Endothelial cell of umbilical vein (primary cell): ENCODE measurements at regions not wholly inside any gene's neighbourhood (a gene's known extent, or its start where the extent isn't known, plus 50 kb on each side); places are given as distances from the start of the nearest gene placed in this dataset.

ENCODE experiments used
- BruUV-seq: library from RNA; stranded (reverse); fragments of 400-500 nt; replicated peaks from 2 replicates; lab custom pipeline; 2021; lab: Mats Ljungman, UMichigan
- CTCF ChIA-PET: fragments of 300-600, 350-600 bp; sonication (Branson Sonifier 250); formaldehyde crosslinking; loops from one replicate; lab custom pipeline; 2021; ENCODE audit warnings: antibody characterized with exemption, inconsistent platforms; lab: Charles Lee
- POLR2A ChIA-PET: fragments of 300-600, 350-600 bp; sonication (Branson Sonifier 250); formaldehyde crosslinking; loops from one replicate; lab custom pipeline; 2021; ENCODE audit warnings: antibody characterized with exemption, inconsistent platforms; lab: Charles Lee
- DNase-seq: peaks from one replicate; pipeline ENCODE4 v3.0.0-alpha.2; 2011; ENCODE audit warnings: low read depth, low spot score
- FAIRE-seq: peaks from 2 replicates; lab custom pipeline; 2011; peaks lifted over from hg19 to GRCh38; lab: Jason Lieb, UNC
- H2AFZ ChIP-seq: 2 replicates; pipeline ENCODE4 v1.6.0; 2012; ENCODE audit warnings: low read depth, low read length, control low read depth, inconsistent platforms
- H3K27ac ChIP-seq: 2 replicates; pipeline ENCODE4 v1.5.1; 2011; ENCODE audit warnings: low read depth, mild to moderate bottlenecking, control low read depth, low read length, moderate library complexity; ENCODE audit not compliant: insufficient read depth
- H3K27me3 ChIP-seq, 2 experiments: 2 replicates each; pipeline versions ENCODE4 v1.6.0 to v1.6.1; 2011; ENCODE audit warnings: low read length in 2 of 2, mixed read lengths in 1 of 2; ENCODE audit not compliant: control insufficient read depth in 2 of 2, insufficient read depth in 2 of 2
- H3K36me3 ChIP-seq, 2 experiments: 2 replicates in 1 of 2; 3 replicates in 1 of 2; pipeline ENCODE4 v1.5.1; 2011; ENCODE audit warnings: low read length in 2 of 2, mild to moderate bottlenecking in 1 of 2, moderate library complexity in 1 of 2; ENCODE audit not compliant: control insufficient read depth in 2 of 2, insufficient read depth in 2 of 2; ENCODE audit errors: extremely low read depth in 1 of 2
- H3K4me1 ChIP-seq: 3 replicates; pipeline ENCODE4 v1.5.1; 2011; ENCODE audit warnings: mild to moderate bottlenecking, low read length; ENCODE audit not compliant: control insufficient read depth, insufficient read depth; ENCODE audit errors: extremely low read depth
- H3K4me2 ChIP-seq: 2 replicates; pipeline ENCODE4 v1.6.1; 2011; ENCODE audit warnings: low read length, control low read depth, mixed read lengths; ENCODE audit not compliant: insufficient read depth
- H3K4me3 ChIP-seq, 3 experiments: fragments of 200-600 bp in 1 of 3; sonication (generic), shearing (Covaris generic) in 1 of 3; replicated peaks in 1 of 3; 2 replicates each; pipeline ENCODE4 v1.5.1; 2011 to 2016; ENCODE audit warnings: control low read depth in 3 of 3, low read length in 3 of 3, mild to moderate bottlenecking in 2 of 3, inconsistent platforms in 1 of 3, low read depth in 1 of 3, moderate library complexity in 1 of 3; ENCODE audit not compliant: insufficient read depth in 1 of 3
- H3K79me2 ChIP-seq: 2 replicates; pipeline ENCODE4 v1.6.0; 2012; ENCODE audit warnings: low read length, inconsistent platforms; ENCODE audit not compliant: control insufficient read depth, insufficient read depth
- H3K9ac ChIP-seq: replicated peaks from 2 replicates; pipeline ENCODE3; 2011; ENCODE audit warnings: low read length, control low read depth; ENCODE audit not compliant: insufficient read depth; ENCODE audit errors: extremely low read depth
- H3K9me1 ChIP-seq: replicated peaks from 3 replicates; pipeline ENCODE4 v1.6.0; 2011; ENCODE audit warnings: mild to moderate bottlenecking, low read length; ENCODE audit not compliant: control insufficient read depth, insufficient read depth; ENCODE audit errors: extremely low read depth
- H3K9me3 ChIP-seq: replicated peaks from 2 replicates; pipeline ENCODE4 v1.5.1; 2012; ENCODE audit warnings: low read length, inconsistent platforms; ENCODE audit not compliant: control insufficient read depth, insufficient read depth
- H4K20me1 ChIP-seq: replicated peaks from 2 replicates; pipeline ENCODE3; 2011; ENCODE audit warnings: mild to moderate bottlenecking, low read length; ENCODE audit not compliant: control insufficient read depth, insufficient read depth; ENCODE audit errors: extremely low read depth
- EZH2 ChIP-seq: IDR thresholded peaks from 2 replicates; pipeline ENCODE4 v1.6.1; 2012; ENCODE audit warnings: borderline replicate concordance, low read depth, mild to moderate bottlenecking, moderate library complexity, low read length, inconsistent platforms; ENCODE audit not compliant: severe bottlenecking
- FOS ChIP-seq: IDR thresholded peaks from 2 replicates; pipeline ENCODE4 v1.6.1; 2011; ENCODE audit warnings: mild to moderate bottlenecking, low read length, moderate library complexity, borderline replicate concordance; ENCODE audit not compliant: insufficient read depth
- GATA2 ChIP-seq: IDR thresholded peaks from 2 replicates; pipeline ENCODE4 v1.7.0; 2011; ENCODE audit warnings: low read depth, mild to moderate bottlenecking, moderate library complexity, mixed read lengths, low read length; ENCODE audit not compliant: insufficient read length, insufficient read depth
- JUN ChIP-seq: IDR thresholded peaks from 2 replicates; pipeline ENCODE4 v1.6.1; 2011; ENCODE audit warnings: borderline replicate concordance, low read depth; ENCODE audit not compliant: insufficient read length, insufficient read depth
- MYC ChIP-seq: IDR thresholded peaks from one replicate; pipeline ENCODE4 v1.6.1; 2011; ENCODE audit warnings: mild to moderate bottlenecking, low read depth, low read length
- POLR2A ChIP-seq: IDR thresholded peaks from 2 replicates; pipeline ENCODE4 v1.6.1; 2012; ENCODE audit warnings: low read depth, mild to moderate bottlenecking, control low read depth, low read length
- POLR2AphosphoS5 ChIP-seq: IDR thresholded peaks from 2 replicates; pipeline ENCODE4 v1.6.1; 2012; ENCODE audit warnings: low read depth, mild to moderate bottlenecking, control low read depth, low read length, moderate library complexity; ENCODE audit not compliant: insufficient read depth
- dilution Hi-C: fragments of 300-500 bp; cut with MboI; formaldehyde crosslinking; loops from one replicate; pipeline ENCODE4 v1.15.0; 2019; ENCODE audit warnings: low sequenced_read_pairs; ENCODE audit not compliant: extremely low pct_ligation_motif_present
- intact Hi-C: fragments of 100-400 bp; cut with micrococcal nuclease; formaldehyde crosslinking; loops from one replicate; pipeline ENCODE4 v1.10.0; 2022
- TF ChIP-seq, protein P1 (sequence below): IDR thresholded peaks from 2 replicates; pipeline ENCODE4 v1.6.1; 2011; ENCODE audit not compliant: insufficient read depth, insufficient read length
- TF ChIP-seq, protein P2 (sequence below), 2 donors: IDR thresholded peaks; 1 replicate in 1 of 2; 2 replicates in 1 of 2; pipeline ENCODE4 v1.5.1; 2011; ENCODE audit warnings: low read length in 2 of 2, mild to moderate bottlenecking in 2 of 2, moderate library complexity in 2 of 2, control low read depth in 1 of 2, inconsistent platforms in 1 of 2, low read depth in 1 of 2; ENCODE audit not compliant: insufficient read depth in 1 of 2; ENCODE audit errors: extremely low read depth in 1 of 2

DNA sequence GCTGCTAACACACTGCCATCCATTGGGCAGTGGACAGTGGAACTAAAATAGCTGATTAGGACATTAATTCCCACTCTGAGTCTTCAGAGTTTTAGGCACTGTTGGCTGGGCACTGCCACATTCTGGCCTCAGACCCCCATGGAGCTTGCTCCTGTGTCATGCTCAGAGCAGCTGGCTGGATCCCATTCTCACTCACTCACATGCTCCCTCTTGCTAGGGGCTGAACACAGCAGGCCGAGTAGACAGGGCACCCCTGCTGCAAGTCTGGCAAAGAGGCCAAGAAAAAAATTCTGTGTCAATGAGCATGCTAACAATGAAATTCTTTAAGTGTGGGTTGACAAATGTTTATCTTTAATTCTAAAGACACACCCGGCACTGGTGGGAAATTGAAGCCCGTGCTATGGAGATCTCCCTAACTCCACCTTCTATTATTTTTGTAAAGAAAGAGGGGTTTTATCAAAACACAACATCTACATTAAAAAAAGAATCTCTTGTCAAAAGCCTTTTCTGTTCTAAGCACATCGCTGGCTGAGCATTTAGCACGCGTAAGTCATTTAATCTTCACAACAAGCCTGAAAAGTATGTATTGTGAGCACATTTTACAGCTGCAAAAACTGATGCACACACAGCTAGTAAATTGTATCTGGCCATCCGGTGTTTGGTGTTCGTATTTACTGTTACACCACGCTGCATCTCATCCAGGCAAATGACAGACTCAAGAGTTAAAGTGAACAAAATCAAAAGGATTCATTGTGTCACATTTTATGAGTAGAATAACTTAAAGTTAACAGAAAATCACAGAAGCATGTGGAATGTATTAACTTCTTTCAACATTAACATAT, 362.1 kb downstream of the PLOD2 start:
- Histone ChIP-seq H3K36me3 (no peaks in the 10 kb centered on the region), H4K20me1 (no peaks in the 10 kb centered on the region), H3K27ac (no peak overlapping the region), H3K4me3 (no peak overlapping the region), H2AFZ (no peak overlapping the region), H3K27me3 (no peaks in the 10 kb centered on the region), H3K79me2 (no peaks in the 10 kb centered on the region), H3K4me2 (no peak overlapping the region), H3K4me1 (no peaks in the 10 kb centered on the region), H3K9me3 (no peaks in the 10 kb centered on the region), H3K9ac (no peak overlapping the region), H3K9me1 (no peaks in the 10 kb centered on the region)
- intact Hi-C loops: no loop called here
- FAIRE-seq: no peak
- CTCF ChIA-PET: interaction anchor here (0.9 to 2.2 kb wide), 4 partner anchors 8 to 31 kb away, joined by 4 to 7 read pairs (median 5); no protein-coding TSS in a partner anchor
- BruUV-seq: no TSS peak
- POLR2A ChIA-PET: no interaction called here
- dilution Hi-C loops: no loop called here
- TF ChIP-seq POLR2A: no peak
- no peak for TF ChIP-seq MYC
- TF ChIP-seq EZH2: no peak
- TF ChIP-seq JUN: no peak
- TF ChIP-seq, protein P1, sequence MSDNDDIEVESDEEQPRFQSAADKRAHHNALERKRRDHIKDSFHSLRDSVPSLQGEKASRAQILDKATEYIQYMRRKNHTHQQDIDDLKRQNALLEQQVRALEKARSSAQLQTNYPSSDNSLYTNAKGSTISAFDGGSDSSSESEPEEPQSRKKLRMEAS: no peak
- TF ChIP-seq POLR2AphosphoS5: no peak
- TF ChIP-seq, protein P2, sequence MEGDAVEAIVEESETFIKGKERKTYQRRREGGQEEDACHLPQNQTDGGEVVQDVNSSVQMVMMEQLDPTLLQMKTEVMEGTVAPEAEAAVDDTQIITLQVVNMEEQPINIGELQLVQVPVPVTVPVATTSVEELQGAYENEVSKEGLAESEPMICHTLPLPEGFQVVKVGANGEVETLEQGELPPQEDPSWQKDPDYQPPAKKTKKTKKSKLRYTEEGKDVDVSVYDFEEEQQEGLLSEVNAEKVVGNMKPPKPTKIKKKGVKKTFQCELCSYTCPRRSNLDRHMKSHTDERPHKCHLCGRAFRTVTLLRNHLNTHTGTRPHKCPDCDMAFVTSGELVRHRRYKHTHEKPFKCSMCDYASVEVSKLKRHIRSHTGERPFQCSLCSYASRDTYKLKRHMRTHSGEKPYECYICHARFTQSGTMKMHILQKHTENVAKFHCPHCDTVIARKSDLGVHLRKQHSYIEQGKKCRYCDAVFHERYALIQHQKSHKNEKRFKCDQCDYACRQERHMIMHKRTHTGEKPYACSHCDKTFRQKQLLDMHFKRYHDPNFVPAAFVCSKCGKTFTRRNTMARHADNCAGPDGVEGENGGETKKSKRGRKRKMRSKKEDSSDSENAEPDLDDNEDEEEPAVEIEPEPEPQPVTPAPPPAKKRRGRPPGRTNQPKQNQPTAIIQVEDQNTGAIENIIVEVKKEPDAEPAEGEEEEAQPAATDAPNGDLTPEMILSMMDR (IDR thresholded peaks at IDR 0.05; ENCODE audit: extremely low read depth in 1 of 2, insufficient read depth in 1 of 2, low read depth in 1 of 2, low read length in 2 of 2): no peak
- TF ChIP-seq FOS: no peak
- no peak for TF ChIP-seq GATA2
- DNase-seq: no peak
